ENCODE measurements at regions not wholly inside any gene's neighbourhood (a gene's known extent, or its start where the extent isn't known, plus 50 kb on each side); places are given as distances from the start of the nearest gene placed in this dataset.

DNA sequence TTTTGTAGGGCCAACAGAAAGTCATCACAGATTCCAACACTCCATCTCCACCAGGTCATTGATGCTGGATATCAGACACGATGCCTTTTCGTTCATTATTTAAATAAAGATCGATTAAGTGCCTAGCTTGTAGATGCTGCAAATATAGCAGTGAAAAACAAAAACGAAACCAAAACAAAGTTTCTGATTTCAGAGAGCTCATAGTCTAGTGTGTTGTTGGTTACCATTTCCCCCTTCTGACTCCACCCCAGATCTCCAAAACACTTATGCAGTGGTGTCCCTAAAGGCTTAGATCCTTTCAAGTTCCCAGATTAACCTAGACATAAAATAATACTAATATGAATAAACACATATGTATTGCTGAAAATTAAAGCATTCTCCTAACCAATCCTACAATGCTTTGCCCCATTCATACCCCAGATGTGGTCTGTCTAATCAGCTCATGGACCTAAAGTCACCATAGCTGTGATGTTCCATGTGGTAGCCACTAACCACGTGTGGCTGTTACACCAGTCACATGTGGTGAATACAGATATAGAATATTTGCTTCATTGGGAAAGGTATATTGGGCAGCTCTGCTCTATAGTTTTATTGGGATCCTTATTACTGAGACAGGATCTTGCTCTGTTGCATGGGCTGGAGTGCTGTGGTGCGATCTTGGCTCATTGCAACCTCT, 787.2 kb downstream of the TDRD15 start:
- no peak for TF ChIP-seq SIN3A (IDR thresholded peaks at IDR 0.05; ENCODE audit: borderline replicate concordance, insufficient read depth, low read length)
- TF ChIP-seq REST (IDR thresholded peaks at IDR 0.05; ENCODE audit: insufficient read depth in 1 of 2, low read depth in 2 of 2, low read length in 2 of 2): no peak
- TF ChIP-seq TAF1 (IDR thresholded peaks at IDR 0.05; ENCODE audit: borderline replicate concordance, insufficient read depth, low read length): no peak
- TF ChIP-seq POLR2AphosphoS5 (IDR thresholded peaks at IDR 0.05; ENCODE audit: low read depth, low read length): no peak
- no peak for TF ChIP-seq FOXP2 (optimal IDR thresholded peaks at IDR 0.05; ENCODE audit: borderline replicate concordance, extremely low read depth, extremely low read length, insufficient read depth)

GRCh38 chr2:21912405-21912804, 788.6 kb downstream of the TDRD15 start:
- no peak for TF ChIP-seq FOXP2 (optimal IDR thresholded peaks at IDR 0.05; ENCODE audit: borderline replicate concordance, extremely low read depth, extremely low read length, insufficient read depth)
- TF ChIP-seq TAF1 (IDR thresholded peaks at IDR 0.05; ENCODE audit: borderline replicate concordance, insufficient read depth, low read length): no peak
- TF ChIP-seq SIN3A (IDR thresholded peaks at IDR 0.05; ENCODE audit: borderline replicate concordance, insufficient read depth, low read length): no peak
- TF ChIP-seq REST (IDR thresholded peaks at IDR 0.05; ENCODE audit: insufficient read depth in 1 of 2, low read depth in 2 of 2, low read length in 2 of 2): no peak
- no peak for TF ChIP-seq POLR2AphosphoS5 (IDR thresholded peaks at IDR 0.05; ENCODE audit: low read depth, low read length)

DNA sequence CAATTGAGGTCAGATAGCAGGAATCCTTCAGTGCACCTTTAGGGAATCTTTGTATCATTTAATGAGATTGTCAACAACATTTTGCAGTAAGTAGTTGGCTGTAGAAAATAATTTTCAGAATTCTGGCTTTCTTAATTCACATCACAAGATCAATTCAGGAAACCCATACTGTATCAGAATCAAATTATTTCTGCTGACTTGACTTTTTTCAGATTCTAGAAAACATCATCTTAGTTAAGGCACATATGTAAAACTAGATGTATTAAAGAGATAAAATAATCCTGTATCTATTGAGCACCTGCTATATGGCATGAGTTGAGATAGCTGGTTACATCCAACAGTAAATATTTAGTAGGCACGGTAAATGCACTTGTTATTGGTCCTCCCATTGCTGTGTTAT, 791.4 kb downstream of the TDRD15 start:
- TF ChIP-seq SIN3A (IDR thresholded peaks at IDR 0.05; ENCODE audit: borderline replicate concordance, insufficient read depth, low read length) (no peak), FOXP2 (optimal IDR thresholded peaks at IDR 0.05; ENCODE audit: borderline replicate concordance, extremely low read depth, extremely low read length, insufficient read depth) (no peak), REST (IDR thresholded peaks at IDR 0.05; ENCODE audit: insufficient read depth in 1 of 2, low read depth in 2 of 2, low read length in 2 of 2) (no peak), POLR2AphosphoS5 (IDR thresholded peaks at IDR 0.05; ENCODE audit: low read depth, low read length) (no peak), TAF1 (IDR thresholded peaks at IDR 0.05; ENCODE audit: borderline replicate concordance, insufficient read depth, low read length) (no peak)

- TF ChIP-seq REST (IDR thresholded peaks at IDR 0.05; ENCODE audit: insufficient read depth in 1 of 2, low read depth in 2 of 2, low read length in 2 of 2) (peak; percentile 91 to 97), POLR2AphosphoS5 (IDR thresholded peaks at IDR 0.05; ENCODE audit: low read depth, low read length) (no peak)
Measured at GRCh38 chr2:21916934-21917522, 793.3 kb downstream of the TDRD15 start.

Data from PFSK-1 (cell line).